ENCODE measurements at regions not wholly inside any gene's neighbourhood (a gene's known extent, or its start where the extent isn't known, plus 50 kb on each side); places are given as distances from the start of the nearest gene placed in this dataset.
"Not testable (repeated sequence)": the region's sequence is repeated elsewhere in the genome, so short reads cannot be mapped to it uniquely, and the experiment has no call there.

DNA sequence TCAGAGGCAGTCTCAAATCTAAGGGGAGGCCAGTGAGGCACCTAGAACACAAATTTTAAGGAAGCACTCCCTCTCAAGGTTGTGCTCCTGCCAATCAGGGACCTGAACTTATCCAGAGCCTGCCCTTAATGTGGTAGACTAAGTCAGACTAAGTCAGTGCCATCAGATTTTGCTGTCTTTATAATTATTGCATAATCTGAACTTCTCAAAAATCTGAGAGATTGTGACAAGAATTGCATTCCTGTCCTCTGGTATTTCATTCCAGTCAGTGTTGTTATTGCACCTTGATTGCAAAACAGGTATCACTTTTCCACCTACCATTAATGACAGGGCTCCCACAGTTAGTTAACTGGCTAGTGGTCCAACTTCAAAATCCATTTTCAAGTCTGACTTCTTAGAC is 197.1 kb upstream of the HCN1 start:
- Histone ChIP-seq H3K36me3 (ENCODE audit: control insufficient read depth, low read length) (no peaks in the 10 kb centered on the region), H3K4me2 (ENCODE audit: low read length) (no peak overlapping the region), H3K27me3 (ENCODE audit: control insufficient read depth, low read length) (no peaks in the 10 kb centered on the region), H3F3A (ENCODE audit: control insufficient read depth, insufficient read depth) (no peaks in the 10 kb centered on the region), H3K9me3 (ENCODE audit: control insufficient read depth, insufficient read depth, low read length) (0 out of 2 replicates have a peak, but pooled peaks cover 4% of the 10 kb centered on the region), H3K9me2 (replicated peaks; ENCODE audit: control insufficient read depth, low read length) (no peaks in the 10 kb centered on the region), H3K4me3 (ENCODE audit: low read length) (no peak overlapping the region), H3K4me1 (ENCODE audit: control insufficient read depth, low read length) (no peaks in the 10 kb centered on the region), H3K27ac (ENCODE audit: low read depth, low read length) (no peak overlapping the region), H3K79me2 (ENCODE audit: control insufficient read depth, low read length) (no peaks in the 10 kb centered on the region), H4K20me1 (ENCODE audit: control insufficient read depth, insufficient read depth, low read depth, low read length) (no peaks in the 10 kb centered on the region)
- TF ChIP-seq, protein P1, sequence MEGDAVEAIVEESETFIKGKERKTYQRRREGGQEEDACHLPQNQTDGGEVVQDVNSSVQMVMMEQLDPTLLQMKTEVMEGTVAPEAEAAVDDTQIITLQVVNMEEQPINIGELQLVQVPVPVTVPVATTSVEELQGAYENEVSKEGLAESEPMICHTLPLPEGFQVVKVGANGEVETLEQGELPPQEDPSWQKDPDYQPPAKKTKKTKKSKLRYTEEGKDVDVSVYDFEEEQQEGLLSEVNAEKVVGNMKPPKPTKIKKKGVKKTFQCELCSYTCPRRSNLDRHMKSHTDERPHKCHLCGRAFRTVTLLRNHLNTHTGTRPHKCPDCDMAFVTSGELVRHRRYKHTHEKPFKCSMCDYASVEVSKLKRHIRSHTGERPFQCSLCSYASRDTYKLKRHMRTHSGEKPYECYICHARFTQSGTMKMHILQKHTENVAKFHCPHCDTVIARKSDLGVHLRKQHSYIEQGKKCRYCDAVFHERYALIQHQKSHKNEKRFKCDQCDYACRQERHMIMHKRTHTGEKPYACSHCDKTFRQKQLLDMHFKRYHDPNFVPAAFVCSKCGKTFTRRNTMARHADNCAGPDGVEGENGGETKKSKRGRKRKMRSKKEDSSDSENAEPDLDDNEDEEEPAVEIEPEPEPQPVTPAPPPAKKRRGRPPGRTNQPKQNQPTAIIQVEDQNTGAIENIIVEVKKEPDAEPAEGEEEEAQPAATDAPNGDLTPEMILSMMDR (IDR thresholded peaks at IDR 0.05; ENCODE audit: low read depth, low read length, poor library complexity, severe bottlenecking): no peak
- no peak for TF ChIP-seq EZH2phosphoT487 (IDR thresholded peaks at IDR 0.05; ENCODE audit: borderline replicate concordance, low read length)

DNA sequence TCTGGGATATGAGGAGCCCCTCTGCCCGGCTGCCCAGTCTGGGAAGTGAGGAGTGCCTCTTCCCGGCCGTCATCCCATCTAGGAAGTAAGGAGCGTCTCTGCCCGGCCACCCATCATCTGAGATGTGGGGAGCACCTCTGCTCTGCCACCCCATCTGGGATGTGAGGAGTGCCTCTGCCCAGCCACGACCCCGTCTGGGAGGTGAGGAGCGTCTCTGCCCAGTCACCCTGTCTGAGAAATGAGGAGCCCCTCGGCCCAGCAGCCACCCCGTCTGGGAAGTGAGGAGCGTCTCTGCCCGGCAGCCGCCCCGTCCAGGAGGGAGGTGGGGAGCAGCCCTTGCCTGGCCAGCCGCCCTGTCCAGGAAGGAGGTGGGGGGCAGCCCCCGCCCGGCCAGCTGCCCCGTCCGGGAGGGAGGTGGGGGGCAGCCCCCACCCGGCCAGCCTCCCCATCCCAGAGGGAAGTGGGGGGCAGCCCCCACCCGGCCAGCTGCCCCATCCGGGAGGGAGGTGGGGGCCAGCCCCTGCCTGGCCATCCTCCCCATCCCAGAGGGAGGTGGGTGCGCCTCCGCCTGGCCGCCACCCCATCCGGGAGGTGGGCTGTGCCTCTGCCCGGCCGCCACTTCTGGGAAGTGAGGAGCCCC is 194.4 kb upstream of the HCN1 start:
- not testable (repeated sequence) for H3K79me2 ChIP-seq (ENCODE audit: control insufficient read depth, low read length); H4K20me1 ChIP-seq (ENCODE audit: control insufficient read depth, insufficient read depth, low read depth, low read length); H3K9me3 ChIP-seq (ENCODE audit: control insufficient read depth, insufficient read depth, low read length); H3K27me3 ChIP-seq (ENCODE audit: control insufficient read depth, low read length); H3K36me3 ChIP-seq (ENCODE audit: control insufficient read depth, low read length); H3K4me2 ChIP-seq (ENCODE audit: low read length); H3K4me3 ChIP-seq (ENCODE audit: low read length); H3K9me2 ChIP-seq (replicated peaks; ENCODE audit: control insufficient read depth, low read length); H3K4me1 ChIP-seq (ENCODE audit: control insufficient read depth, low read length); H3K27ac ChIP-seq (ENCODE audit: low read depth, low read length); H3F3A ChIP-seq (ENCODE audit: control insufficient read depth, insufficient read depth)

DNA sequence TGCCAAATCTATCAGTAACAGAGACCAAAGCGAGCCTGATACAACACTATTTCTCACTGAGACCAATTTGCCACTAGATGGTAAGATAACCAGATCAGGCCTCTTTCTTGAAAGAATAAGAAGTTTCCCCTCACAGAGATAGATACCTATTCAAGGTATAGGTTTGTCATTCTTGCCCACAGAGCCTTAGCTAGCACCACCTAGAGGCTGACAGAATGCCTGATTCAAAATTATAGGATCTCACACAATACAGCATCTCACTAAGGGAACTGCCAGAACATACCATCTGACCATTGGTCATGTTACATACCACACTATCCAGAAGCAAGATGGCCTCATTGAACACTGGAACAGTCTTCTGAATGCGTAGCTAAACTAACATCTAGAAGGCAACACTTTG is 166.6 kb upstream of the HCN1 start:
- Histone ChIP-seq H3K4me3 (ENCODE audit: low read length) (no peak overlapping the region), H3K9me2 (replicated peaks; ENCODE audit: control insufficient read depth, low read length) (no peaks in the 10 kb centered on the region), H3K27me3 (ENCODE audit: control insufficient read depth, low read length) (no peaks in the 10 kb centered on the region), H3K9me3 (ENCODE audit: control insufficient read depth, insufficient read depth, low read length) (no peaks in the 10 kb centered on the region), H4K20me1 (ENCODE audit: control insufficient read depth, insufficient read depth, low read depth, low read length) (no peaks in the 10 kb centered on the region), H3F3A (ENCODE audit: control insufficient read depth, insufficient read depth) (no peaks in the 10 kb centered on the region), H3K27ac (ENCODE audit: low read depth, low read length) (no peak overlapping the region), H3K79me2 (ENCODE audit: control insufficient read depth, low read length) (no peaks in the 10 kb centered on the region), H3K36me3 (ENCODE audit: control insufficient read depth, low read length) (no peaks in the 10 kb centered on the region), H3K4me2 (ENCODE audit: low read length) (no peak overlapping the region), H3K4me1 (ENCODE audit: control insufficient read depth, low read length) (no peaks in the 10 kb centered on the region)
- TF ChIP-seq EZH2phosphoT487 (IDR thresholded peaks at IDR 0.05; ENCODE audit: borderline replicate concordance, low read length): no peak
- TF ChIP-seq, protein P1 (IDR thresholded peaks at IDR 0.05; ENCODE audit: low read depth, low read length, poor library complexity, severe bottlenecking): no peak

DNA sequence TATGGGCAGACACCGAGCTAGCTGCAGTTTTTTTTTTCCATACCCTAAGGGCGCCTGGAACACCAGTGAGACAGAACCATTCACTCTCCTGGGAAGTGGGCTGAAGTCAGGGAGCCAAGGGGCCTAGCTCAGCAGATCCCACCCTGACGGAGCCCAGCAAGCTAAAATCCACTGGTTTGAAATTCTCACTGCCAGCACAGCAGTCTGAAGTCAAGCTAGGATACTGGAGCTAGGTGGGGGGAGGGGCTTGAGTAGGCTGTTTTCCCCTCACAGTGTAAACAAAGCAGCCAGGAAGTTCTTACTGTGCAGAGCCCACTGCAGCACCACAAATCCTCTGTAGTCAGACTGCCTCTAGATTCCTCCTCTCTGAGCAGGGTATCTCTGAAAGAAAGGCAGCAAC is 151.7 kb upstream of the HCN1 start:
- Histone ChIP-seq H4K20me1 (ENCODE audit: control insufficient read depth, insufficient read depth, low read depth, low read length) (no peaks in the 10 kb centered on the region), H3K4me3 (ENCODE audit: low read length) (no peak overlapping the region), H3K4me2 (ENCODE audit: low read length) (no peak overlapping the region), H3K27ac (ENCODE audit: low read depth, low read length) (no peak overlapping the region), H3K4me1 (ENCODE audit: control insufficient read depth, low read length) (no peaks in the 10 kb centered on the region), H3F3A (ENCODE audit: control insufficient read depth, insufficient read depth) (no peaks in the 10 kb centered on the region), H3K79me2 (ENCODE audit: control insufficient read depth, low read length) (no peaks in the 10 kb centered on the region), H3K9me3 (ENCODE audit: control insufficient read depth, insufficient read depth, low read length) (no peaks in the 10 kb centered on the region), H3K27me3 (ENCODE audit: control insufficient read depth, low read length) (no peaks in the 10 kb centered on the region), H3K36me3 (ENCODE audit: control insufficient read depth, low read length) (no peaks in the 10 kb centered on the region), H3K9me2 (replicated peaks; ENCODE audit: control insufficient read depth, low read length) (no peaks in the 10 kb centered on the region)
- no peak for TF ChIP-seq EZH2phosphoT487 (IDR thresholded peaks at IDR 0.05; ENCODE audit: borderline replicate concordance, low read length)
- TF ChIP-seq, protein P1 (IDR thresholded peaks at IDR 0.05; ENCODE audit: low read depth, low read length, poor library complexity, severe bottlenecking): no peak

Measured in DOHH2 (cell line).